Stimulated activated CD4-positive, alpha-beta T cell treated with anti-CD3 and anti-CD28 coated beads, Interleukin-1b, Interleukin-23, amount 100 ng/mL, for 24 hours (primary cell): ENCODE measurements at regions not wholly inside any gene's neighbourhood (a gene's known extent, or its start where the extent isn't known, plus 50 kb on each side); places are given as distances from the start of the nearest gene placed in this dataset.

Experiments
- DNase-seq, 4 experiments: peaks; one replicate each; pipeline ENCODE4 v3.0.0-alpha.2; 2020; ENCODE audit warnings: low read depth in 4 of 4, low spot score in 1 of 4

GRCh38 chr2:129438501-129439057, 540.9 kb upstream of the RAB6C start:
- DNase-seq = no peak

GRCh38 chr2:129439406-129440302, 539.8 kb upstream of the RAB6C start:
- DNase-seq = no peak

DNA sequence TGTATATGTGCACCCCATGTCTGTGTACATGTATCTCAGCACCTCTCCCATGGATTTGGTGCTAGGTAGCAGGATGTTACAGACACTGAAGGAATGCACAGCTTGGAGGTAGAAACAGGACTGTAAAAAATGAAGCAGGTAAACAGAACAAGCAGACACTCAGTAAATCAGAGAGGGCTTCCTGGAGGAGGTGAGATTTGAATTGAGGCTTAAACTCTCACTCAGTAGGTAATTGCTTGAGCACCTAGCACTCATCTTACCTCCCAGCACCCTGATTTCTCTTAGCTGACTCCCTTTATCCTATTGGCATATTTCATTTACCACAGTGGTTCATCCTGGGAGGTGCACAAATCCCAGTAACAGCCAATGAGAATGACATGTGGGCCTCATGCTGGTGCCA, 537.9 kb upstream of the RAB6C start:
- no peak for DNase-seq

- no peak for DNase-seq
Observed at GRCh38 chr2:129443235-129443864, 536.1 kb upstream of the RAB6C start.

DNA sequence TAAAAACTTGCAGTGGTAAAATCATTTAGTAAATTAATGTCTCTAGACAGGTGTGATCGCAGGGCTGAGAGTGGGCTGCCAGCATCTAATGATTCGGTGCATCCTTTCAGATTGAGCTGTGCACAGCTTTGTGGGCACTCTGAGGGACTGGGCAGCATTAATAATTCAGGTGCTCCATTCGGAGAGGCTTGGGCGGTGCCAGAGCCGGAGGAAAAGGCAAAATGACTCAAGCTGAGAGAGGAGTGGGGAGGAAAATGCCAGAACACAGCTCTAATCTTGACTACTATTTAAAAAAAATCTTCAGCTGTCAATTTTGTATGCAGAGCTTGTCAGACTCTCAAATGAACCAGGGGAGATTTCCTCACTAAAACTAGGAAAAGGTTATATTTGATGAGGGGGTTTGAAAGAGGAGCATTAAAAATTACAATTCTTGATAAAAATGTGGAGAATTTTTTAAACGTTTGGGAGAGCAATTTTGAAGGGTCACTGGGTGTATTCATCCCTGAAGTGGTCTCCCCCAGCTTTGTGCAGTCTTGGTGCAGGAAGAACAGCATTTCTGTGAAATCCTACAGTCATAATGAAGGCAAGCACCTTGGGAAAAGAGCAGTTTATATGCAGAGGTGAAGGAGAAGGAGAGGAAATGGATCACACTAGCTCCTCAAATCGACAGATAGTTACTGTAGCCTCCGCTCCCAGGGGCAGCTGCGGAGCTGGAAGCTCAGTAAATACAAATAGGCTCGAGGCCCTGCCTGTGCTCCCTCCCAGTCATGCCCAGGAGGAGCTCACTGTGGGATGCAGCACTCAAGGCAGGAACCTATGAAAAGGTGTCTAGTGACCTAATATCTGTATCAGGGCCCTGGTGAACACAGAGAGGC, 535.4 kb upstream of the RAB6C start:
- no peak for DNase-seq

DNA sequence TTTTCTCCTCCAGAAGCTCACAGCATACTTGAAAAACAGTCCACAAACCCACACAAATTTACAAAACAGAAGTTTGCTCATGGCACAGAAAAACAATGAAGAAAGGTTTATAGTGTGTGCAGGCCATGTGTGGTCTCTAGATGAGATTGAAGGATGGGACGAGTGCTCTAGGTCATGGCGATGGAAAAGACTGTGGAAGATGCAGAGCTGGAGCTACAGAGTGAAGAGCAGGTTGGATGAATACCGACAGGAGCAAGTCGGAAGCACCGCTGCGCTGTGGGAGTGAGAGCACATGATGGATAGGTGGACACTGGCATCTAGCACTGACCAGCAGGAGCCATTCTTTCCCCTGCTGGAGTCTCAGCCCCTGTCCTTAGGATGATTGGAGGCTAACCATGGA, 534.7 kb upstream of the RAB6C start:
- no peak for DNase-seq

GRCh38 chr2:129456691-129457090, 522.8 kb upstream of the RAB6C start:
- DNase-seq = no peak

- DNase-seq = no peak
Observed at GRCh38 chr2:129457277-129457818, 522.1 kb upstream of the RAB6C start.

GRCh38 chr2:129458006-129458405, 521.5 kb upstream of the RAB6C start:
- DNase-seq = no peak

DNA sequence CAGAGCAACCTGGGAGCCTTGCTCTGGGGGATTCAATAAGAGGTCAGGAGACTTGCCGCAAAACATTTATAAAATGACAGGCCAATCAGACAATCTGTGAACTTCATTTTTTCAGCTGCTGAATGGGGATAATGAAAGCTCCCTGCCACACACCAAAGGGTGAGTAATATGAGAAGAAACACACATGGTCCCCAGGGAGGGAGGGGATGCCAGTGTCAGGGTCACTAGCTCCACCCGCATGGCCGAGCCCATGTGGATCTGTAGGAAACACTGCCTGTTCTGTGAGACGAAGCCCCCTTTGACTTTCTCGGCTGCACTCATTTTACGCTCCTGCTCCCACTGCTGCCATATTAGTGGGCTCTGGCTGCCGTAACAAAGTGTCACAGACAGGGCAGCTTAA, 521.0 kb upstream of the RAB6C start:
- no peak for DNase-seq

- no peak for DNase-seq
Observed at GRCh38 chr2:129459200-129459876, 520.1 kb upstream of the RAB6C start.

DNA sequence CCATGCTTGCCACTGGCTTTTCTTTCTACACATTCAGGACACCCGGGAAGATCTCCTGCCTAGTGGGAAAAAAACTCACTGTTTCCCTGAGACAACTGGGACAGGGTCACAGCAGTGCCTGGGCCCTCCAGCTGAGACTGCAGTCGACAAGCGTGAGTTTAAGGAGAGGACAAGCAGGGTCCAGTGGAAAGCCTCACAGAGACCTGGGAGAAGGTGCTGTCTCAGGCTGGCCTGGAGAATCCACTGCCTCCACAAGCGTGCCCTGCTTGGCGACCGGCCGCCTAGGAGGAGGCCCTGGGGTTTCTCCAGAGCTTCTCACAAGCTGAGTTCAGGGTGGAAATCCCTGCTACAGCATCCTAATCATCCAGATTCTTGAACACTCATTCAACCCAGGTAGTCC, 519.6 kb upstream of the RAB6C start:
- no peak for DNase-seq

DNA sequence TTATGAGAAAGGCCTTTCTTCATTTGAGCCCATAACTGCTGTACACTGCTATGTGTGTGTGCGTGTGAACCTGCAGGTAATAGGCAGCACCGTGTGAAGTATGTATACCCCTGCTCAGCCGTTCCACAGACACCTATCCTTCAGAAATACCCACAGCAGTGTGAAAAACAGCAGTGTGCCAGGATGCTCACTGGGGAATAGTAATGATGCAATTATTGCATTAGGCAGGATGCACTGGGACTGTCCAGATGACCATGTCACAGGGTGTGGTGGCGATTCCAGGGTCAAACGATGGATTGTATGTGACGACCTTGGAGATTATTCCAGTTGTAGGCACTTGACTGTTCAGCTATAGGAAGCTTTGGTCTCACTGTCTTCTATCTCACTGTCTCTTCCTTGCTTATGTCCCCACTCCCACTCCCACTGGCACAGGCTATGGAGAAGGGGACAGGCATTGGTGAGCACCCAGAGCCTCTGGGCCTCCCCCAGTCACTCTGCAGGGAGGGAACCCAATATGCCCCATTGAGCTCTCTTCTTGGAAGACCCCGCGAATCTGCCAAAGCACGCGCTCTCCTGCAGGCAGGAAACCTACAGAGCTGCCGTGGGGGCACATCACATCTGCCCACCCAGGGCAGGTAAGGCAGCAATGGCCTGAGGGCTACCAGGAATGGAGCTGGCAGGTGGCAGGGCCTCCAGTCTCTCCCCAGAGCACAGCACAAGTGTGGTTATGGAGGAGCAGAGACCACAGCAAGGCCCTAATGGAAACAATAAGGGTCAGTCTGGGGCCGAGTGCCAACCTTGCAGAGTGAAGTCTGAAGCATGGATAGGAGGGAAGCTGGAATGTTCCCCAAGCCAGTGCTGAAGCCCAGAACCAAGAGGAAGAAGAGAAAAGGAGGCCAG, 518.9 kb upstream of the RAB6C start:
- DNase-seq = no peak

DNA sequence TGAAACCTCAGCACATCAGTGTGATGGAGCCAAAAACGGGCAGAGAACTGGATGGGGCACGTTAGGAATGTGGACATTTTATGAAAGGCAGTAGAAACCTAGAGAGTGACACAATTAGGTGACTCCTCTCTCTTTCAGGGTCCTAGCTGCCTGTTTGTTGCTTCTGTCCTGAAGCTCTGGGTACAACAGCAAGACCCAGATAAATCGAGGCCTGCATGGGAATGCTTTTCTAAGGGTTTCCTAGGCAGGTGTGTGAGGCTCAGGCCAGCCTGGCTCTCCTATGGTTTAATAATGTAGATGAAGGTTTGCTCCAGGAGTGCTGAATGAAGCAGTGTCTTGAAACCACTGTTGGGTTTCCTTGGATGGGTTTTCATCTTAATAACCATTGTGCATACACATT, 517.1 kb upstream of the RAB6C start:
- DNase-seq = no peak

DNA sequence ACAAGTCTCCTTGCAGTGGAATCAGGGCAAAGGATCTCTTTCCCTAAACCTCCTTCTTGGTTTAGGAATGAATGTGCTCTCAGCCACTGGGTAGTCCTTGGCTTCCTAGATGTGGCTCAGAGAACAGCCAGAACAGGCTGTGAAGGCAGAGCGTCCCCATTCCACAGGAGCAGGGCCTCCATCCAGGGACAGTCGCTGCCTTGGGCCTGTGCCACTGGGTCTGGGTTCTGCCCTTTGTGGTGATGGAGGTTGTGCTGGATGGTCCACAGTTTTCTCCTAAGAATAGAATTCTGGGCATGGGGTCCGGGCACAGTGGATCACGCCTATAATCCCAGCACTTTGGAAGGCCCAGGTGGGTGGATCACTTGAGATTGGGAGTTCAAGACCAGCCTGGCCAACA, 516.5 kb upstream of the RAB6C start:
- DNase-seq = no peak

- no peak for DNase-seq
Observed at GRCh38 chr2:129464036-129464435, 515.4 kb upstream of the RAB6C start.

DNA sequence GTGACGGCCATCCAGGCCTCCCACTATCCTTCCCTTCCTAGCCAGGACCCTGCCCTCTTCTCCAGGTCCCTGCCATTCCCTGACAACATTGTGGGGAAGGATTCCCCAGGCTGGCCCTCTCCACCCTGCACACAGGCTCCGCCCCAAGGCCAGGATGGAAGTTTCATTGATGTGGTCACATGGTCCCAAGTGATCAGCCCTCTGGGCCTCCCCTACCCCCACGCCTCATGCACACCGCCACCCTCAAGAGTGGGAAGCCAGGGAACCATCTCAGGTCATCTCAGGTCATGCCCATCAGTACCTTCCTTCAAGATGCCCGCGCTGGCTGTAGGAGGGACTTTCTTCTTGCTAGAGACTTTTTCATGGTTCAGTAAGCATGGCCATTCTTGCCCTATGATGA, 514.8 kb upstream of the RAB6C start:
- DNase-seq = no peak

DNA sequence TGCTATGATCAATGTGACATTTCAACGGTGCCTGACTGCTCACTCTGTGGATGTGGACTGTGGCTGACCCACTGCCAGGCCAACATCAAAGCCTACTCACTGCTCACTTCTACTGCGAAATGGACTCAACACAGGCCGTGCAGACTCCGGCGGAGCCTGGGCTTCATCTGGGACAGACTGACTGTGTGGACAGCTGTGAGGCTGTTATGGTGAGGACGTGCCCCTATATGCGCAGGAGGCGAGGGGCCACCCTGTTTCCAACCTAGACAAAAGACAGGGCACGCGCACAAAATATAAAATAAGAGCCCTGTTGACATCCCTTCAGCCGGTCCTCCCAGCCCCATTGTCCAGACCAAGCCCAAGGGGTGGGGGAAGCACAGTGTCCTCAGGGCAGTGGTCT, 514.4 kb upstream of the RAB6C start:
- no peak for DNase-seq

- DNase-seq = no peak
Observed at GRCh38 chr2:129466389-129466788, 513.1 kb upstream of the RAB6C start.
